IPS-15b (cell line): ENCODE measurements at regions not wholly inside any gene's neighbourhood (a gene's known extent, or its start where the extent isn't known, plus 50 kb on each side); places are given as distances from the start of the nearest gene placed in this dataset.

Source experiments
- H3K27me3 ChIP-seq: one replicate; pipeline ENCODE4 v1.6.1; 2013; ENCODE audit warnings: low read length; ENCODE audit not compliant: control insufficient read depth, insufficient read depth
- H3K36me3 ChIP-seq: one replicate; pipeline ENCODE4 v1.6.1; 2013; ENCODE audit warnings: low read length; ENCODE audit not compliant: control insufficient read depth, insufficient read depth
- H3K4me1 ChIP-seq: one replicate; pipeline ENCODE4 v1.6.1; 2013; ENCODE audit warnings: mild to moderate bottlenecking, low read length; ENCODE audit not compliant: control insufficient read depth, insufficient read depth
- H3K4me3 ChIP-seq: one replicate; pipeline ENCODE4 v1.5.1; 2013; ENCODE audit warnings: low read depth, low read length
- H3K9ac ChIP-seq: one replicate; pipeline ENCODE4 v1.6.1; 2013; ENCODE audit warnings: low read depth, mild to moderate bottlenecking, low read length
- H3K9me3 ChIP-seq: one replicate; pipeline ENCODE4 v1.6.1; 2013; ENCODE audit warnings: mild to moderate bottlenecking, low read length; ENCODE audit not compliant: control insufficient read depth, insufficient read depth

- no peak overlapping the region for H3K4me3 ChIP-seq
- H3K4me1 ChIP-seq: peaks cover under 1% of the 10 kb centered on the region
- H3K9ac ChIP-seq: no peak overlapping the region
- H3K27me3 ChIP-seq: no peaks in the 10 kb centered on the region
- no peaks in the 10 kb centered on the region for H3K9me3 ChIP-seq
- H3K36me3 ChIP-seq: no peaks in the 10 kb centered on the region
These were observed 240.8 kb upstream of the PWP1 start for GRCh38 chr12:107444771-107445170.

- Histone ChIP-seq H3K36me3 (no peaks in the 10 kb centered on the region), H3K27me3 (no peaks in the 10 kb centered on the region), H3K4me1 (peaks cover 4% of the 10 kb centered on the region), H3K9me3 (no peaks in the 10 kb centered on the region), H3K9ac (no peak overlapping the region), H3K4me3 (no peak overlapping the region)
These were observed 239.1 kb upstream of the PWP1 start for GRCh38 chr12:107446476-107446875.

GRCh38 chr12:107447336-107447735, 238.3 kb upstream of the PWP1 start:
- H3K9ac ChIP-seq: no peak overlapping the region
- H3K4me3 ChIP-seq: no peak overlapping the region
- H3K27me3 ChIP-seq: no peaks in the 10 kb centered on the region
- H3K4me1 ChIP-seq: peaks cover 4% of the 10 kb centered on the region
- no peaks in the 10 kb centered on the region for H3K36me3 ChIP-seq
- no peaks in the 10 kb centered on the region for H3K9me3 ChIP-seq

GRCh38 chr12:107448198-107448597, 237.4 kb upstream of the PWP1 start:
- Histone ChIP-seq H3K9me3 (no peaks in the 10 kb centered on the region), H3K36me3 (no peaks in the 10 kb centered on the region), H3K4me3 (no peak overlapping the region), H3K27me3 (no peaks in the 10 kb centered on the region), H3K9ac (no peak overlapping the region), H3K4me1 (peaks cover 4% of the 10 kb centered on the region)

GRCh38 chr12:107449891-107450290, 235.7 kb upstream of the PWP1 start:
- Histone ChIP-seq H3K36me3 (no peaks in the 10 kb centered on the region), H3K27me3 (no peaks in the 10 kb centered on the region), H3K4me3 (no peak overlapping the region), H3K9me3 (no peaks in the 10 kb centered on the region), H3K9ac (no peak overlapping the region), H3K4me1 (peaks cover 4% of the 10 kb centered on the region)

- no peak overlapping the region for H3K9ac ChIP-seq
- H3K27me3 ChIP-seq: no peaks in the 10 kb centered on the region
- no peaks in the 10 kb centered on the region for H3K36me3 ChIP-seq
- H3K4me1 ChIP-seq: peaks cover 4% of the 10 kb centered on the region
- no peaks in the 10 kb centered on the region for H3K9me3 ChIP-seq
- H3K4me3 ChIP-seq: no peak overlapping the region
These were observed 235.1 kb upstream of the PWP1 start for GRCh38 chr12:107450541-107450940.

GRCh38 chr12:107451246-107451645, 234.4 kb upstream of the PWP1 start:
- Histone ChIP-seq H3K27me3 (no peaks in the 10 kb centered on the region), H3K9ac (no peak overlapping the region), H3K4me1 (peaks cover 4% of the 10 kb centered on the region), H3K9me3 (no peaks in the 10 kb centered on the region), H3K4me3 (no peak overlapping the region), H3K36me3 (no peaks in the 10 kb centered on the region)

- Histone ChIP-seq H3K4me3 (no peak overlapping the region), H3K9me3 (no peaks in the 10 kb centered on the region), H3K4me1 (peaks cover 4% of the 10 kb centered on the region), H3K9ac (no peak overlapping the region), H3K36me3 (no peaks in the 10 kb centered on the region), H3K27me3 (no peaks in the 10 kb centered on the region)
These were observed 231.3 kb upstream of the PWP1 start for GRCh38 chr12:107454109-107454830.

DNA sequence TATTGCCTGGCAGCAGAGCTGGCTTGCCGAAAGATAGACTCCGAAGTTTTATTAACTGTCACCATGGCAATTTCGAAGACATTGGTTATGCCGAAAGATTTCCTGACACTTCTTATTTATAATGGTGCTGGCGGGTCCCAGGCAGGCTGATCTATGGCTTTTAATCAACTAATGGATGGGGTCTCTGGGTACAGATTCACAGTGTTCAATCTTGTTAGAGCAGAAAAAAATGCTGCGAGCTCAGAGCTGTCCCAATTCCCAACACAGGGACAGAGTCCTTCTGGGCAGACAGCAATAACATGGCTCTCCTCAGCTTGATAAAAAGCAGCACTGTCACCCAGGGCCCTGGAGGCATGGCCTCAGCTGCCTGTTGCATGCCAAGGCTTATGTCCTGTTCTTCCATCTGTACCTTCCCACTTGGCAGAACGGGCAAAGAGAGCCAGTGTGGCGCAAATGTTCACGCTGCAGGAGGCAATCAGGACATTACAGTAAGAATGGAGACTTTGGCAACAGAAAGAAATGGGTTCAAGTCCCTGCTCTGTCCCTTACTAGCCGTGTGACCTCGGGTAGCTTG, 228.2 kb upstream of the PWP1 start:
- no peak overlapping the region for H3K4me3 ChIP-seq
- H3K4me1 ChIP-seq: no peaks in the 10 kb centered on the region
- no peak overlapping the region for H3K9ac ChIP-seq
- H3K9me3 ChIP-seq: no peaks in the 10 kb centered on the region
- no peaks in the 10 kb centered on the region for H3K36me3 ChIP-seq
- H3K27me3 ChIP-seq: no peaks in the 10 kb centered on the region

GRCh38 chr12:107458163-107458562, 227.4 kb upstream of the PWP1 start:
- H3K9ac ChIP-seq: no peak overlapping the region
- H3K4me1 ChIP-seq: no peaks in the 10 kb centered on the region
- H3K4me3 ChIP-seq: no peak overlapping the region
- no peaks in the 10 kb centered on the region for H3K9me3 ChIP-seq
- H3K27me3 ChIP-seq: no peaks in the 10 kb centered on the region
- H3K36me3 ChIP-seq: no peaks in the 10 kb centered on the region

DNA sequence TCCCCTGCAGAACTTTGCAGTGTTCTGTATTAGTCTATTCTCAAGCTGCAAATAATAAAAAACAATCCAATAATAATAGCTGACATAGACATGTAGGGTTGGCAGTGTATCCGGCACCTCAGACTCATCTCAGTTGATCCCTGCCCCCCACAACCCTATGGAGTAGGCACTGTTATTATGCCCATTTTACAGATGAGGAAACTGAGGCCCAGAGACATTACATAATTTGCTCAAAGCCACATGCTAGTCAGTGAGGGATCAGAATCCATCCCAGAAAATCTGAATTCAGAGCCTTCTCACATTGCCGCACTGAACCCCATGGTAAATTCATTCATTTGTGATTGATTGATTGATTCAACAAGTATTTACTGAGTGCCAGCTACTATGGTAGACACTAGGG, 226.6 kb upstream of the PWP1 start:
- Histone ChIP-seq H3K4me1 (no peaks in the 10 kb centered on the region), H3K4me3 (no peak overlapping the region), H3K27me3 (no peaks in the 10 kb centered on the region), H3K9me3 (no peaks in the 10 kb centered on the region), H3K9ac (no peak overlapping the region), H3K36me3 (no peaks in the 10 kb centered on the region)

GRCh38 chr12:107459641-107460040, 226.0 kb upstream of the PWP1 start:
- no peaks in the 10 kb centered on the region for H3K27me3 ChIP-seq
- H3K9me3 ChIP-seq: no peaks in the 10 kb centered on the region
- no peak overlapping the region for H3K9ac ChIP-seq
- no peak overlapping the region for H3K4me3 ChIP-seq
- no peaks in the 10 kb centered on the region for H3K36me3 ChIP-seq
- H3K4me1 ChIP-seq: no peaks in the 10 kb centered on the region
